ENCODE measurements at regions not wholly inside any gene's neighbourhood (a gene's known extent, or its start where the extent isn't known, plus 50 kb on each side); places are given as distances from the start of the nearest gene placed in this dataset.
"Not testable (repeated sequence)": the region's sequence is repeated elsewhere in the genome, so short reads cannot be mapped to it uniquely, and the experiment has no call there.

GRCh38 chr4:142897518-142897917 is 51.4 kb upstream of the INPP4B start:
- DNase-seq = not testable (repeated sequence)

- no peak for DNase-seq
Observed at GRCh38 chr4:142900622-142901021, 54.5 kb upstream of the INPP4B start.

GRCh38 chr4:142901166-142901662 is 55.1 kb upstream of the INPP4B start:
- DNase-seq = no peak

DNA sequence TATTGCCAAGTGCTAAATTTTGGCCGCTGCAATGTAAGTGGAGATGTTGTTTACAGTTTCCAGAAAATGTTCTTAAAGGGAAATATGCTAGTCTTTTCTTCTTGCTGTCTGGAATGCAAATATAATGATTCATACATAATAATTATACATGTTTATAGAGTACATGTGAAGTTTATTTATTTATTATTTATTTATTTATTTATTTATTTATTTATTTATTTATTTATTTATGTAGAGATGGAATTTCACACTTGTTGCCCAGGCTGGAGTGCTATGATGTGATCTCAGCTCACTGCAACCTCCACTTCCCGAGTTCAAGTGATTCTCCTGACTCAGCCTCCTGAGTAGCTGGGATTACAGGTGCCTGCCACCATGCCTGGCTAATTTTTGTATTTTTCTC is 57.5 kb upstream of the INPP4B start:
- not testable (repeated sequence) for DNase-seq

DNA sequence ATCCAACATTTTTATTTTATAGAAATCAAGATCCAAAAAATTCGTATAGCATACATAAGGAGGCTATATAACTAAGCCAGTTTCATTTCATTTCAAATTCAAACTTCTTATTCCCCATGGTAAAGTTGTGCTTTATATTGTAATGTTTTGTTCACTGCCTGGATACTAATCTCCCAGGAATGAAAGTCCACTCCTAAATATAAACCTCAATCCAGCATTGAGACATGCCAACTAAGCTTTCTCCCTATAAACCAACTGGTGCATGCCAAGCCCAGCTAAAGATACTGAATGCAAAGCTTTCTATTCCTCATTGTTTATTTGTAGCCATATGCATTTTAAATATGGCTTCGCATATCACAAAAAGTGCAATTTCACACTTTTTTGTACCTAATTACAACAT is 63.8 kb upstream of the INPP4B start:
- no peak for DNase-seq

- DNase-seq = no peak
Observed at GRCh38 chr4:142913034-142913433, 66.9 kb upstream of the INPP4B start.

DNA sequence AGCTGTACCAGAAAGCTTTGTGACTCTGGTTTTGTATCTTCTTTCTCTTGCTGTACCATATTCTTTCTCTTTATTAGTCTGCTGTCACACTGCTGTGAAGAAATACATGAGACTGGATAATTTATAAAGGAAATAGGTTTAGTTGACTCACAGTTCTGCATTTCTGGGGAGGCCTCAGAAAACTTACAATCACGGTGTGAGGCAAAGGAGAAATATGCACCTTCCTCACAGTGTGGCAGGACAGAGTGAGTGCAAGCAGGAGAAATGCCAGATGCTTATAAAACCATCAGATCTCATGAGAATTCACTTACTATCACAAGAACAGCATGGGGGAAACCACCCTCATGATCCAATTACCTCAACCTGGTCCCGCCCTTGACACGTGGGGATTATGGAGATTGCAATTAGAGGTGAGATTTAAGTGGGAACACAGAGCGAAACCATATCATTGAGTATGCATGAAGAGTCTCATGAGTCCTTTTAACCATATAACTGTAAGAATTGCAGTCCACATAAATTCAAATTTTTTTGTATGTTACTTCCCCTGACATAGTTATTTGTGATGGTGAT is 67.4 kb upstream of the INPP4B start:
- DNase-seq = no peak

GRCh38 chr4:142917678-142918077 is 71.6 kb upstream of the INPP4B start:
- no peak for DNase-seq

DNA sequence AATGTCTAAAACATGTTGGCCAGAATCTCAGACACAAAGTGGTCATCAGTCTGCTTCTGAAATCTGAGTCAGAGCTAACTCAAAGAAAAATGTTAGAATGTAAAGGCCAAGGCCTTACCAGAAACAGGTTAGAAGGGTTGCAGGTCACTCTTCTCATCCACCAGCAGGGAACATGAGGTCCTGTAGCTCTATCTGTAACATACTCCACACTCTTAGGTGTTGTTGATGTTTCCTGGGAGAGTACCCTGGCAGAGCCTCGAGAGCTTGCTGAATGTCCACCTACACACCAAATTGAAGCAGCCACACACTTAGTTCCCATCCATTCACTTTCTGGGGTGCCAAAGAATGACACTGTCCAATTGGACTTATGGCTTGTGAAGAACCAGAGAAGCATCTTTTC is 76.6 kb upstream of the INPP4B start:
- no peak for DNase-seq

- no peak for DNase-seq
Observed at GRCh38 chr4:142923619-142924018, 77.5 kb upstream of the INPP4B start.

DNA sequence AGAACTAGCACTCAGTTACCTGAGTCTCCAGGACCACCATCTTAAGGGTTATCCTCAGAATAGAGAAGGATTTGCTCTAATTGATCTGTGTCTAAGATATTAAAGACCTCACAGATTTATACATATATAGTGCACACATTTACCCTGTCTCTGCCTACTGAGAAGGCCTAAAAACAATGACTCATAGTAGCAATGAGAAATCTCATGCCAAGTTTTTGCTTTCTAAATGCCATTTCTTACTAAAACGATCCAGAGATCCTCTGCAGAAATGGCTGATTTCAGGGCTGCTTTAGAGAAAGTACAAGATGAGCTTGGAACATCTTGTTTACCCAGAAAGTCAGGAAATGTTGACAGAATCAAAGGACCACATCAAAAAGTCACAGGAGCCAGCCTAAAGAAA is 79.1 kb upstream of the INPP4B start:
- no peak for DNase-seq

GRCh38 chr4:142927721-142928120 is 81.6 kb upstream of the INPP4B start:
- no peak for DNase-seq

GRCh38 chr4:142929526-142929925 is 83.4 kb upstream of the INPP4B start:
- no peak for DNase-seq

GRCh38 chr4:142933207-142933606 is 87.1 kb upstream of the INPP4B start:
- no peak for DNase-seq

DNA sequence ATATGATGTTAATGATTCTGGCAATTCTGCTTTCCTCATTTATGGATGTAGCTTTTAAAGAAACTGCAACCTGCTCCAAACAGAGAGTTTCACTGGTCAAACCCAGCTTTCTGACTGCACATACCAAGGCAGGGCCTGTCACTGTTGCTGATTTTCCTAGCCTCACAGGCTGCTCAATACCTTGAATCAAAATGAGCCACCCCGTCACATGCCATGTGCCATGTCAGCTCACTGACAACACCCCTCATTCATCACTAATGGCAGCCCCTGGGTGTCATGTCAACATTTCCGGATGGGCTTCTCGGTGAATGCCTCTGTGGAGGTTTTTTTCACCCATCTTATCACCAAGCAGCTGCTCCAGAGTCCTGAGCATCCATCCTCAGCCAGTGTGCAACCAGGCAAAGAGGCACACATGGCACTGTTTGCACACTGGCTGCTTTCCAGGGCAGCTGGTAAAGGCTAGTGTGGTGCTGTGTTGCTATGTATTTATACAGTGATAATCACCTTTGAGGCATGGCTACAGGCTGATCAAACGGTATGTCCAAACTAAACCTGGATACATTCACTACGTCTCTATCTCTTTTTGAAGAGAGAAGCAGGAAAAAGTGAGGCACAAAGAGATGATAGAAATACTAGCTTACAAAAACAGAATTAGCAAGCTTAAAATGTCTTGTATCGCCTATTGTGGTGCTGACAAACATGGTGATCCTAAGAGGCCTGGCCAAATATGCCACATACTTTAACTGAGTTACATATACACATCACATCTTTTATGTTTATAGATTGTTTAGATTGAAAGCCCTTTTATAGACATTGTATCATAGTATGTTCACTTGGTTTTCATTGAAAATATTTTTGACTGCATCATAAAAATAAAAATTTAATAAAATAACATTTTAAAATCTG is 94.6 kb upstream of the INPP4B start:
- DNase-seq = peak; percentile 84

- DNase-seq = no peak
Observed at GRCh38 chr4:142944565-142944964, 98.5 kb upstream of the INPP4B start.

DNA sequence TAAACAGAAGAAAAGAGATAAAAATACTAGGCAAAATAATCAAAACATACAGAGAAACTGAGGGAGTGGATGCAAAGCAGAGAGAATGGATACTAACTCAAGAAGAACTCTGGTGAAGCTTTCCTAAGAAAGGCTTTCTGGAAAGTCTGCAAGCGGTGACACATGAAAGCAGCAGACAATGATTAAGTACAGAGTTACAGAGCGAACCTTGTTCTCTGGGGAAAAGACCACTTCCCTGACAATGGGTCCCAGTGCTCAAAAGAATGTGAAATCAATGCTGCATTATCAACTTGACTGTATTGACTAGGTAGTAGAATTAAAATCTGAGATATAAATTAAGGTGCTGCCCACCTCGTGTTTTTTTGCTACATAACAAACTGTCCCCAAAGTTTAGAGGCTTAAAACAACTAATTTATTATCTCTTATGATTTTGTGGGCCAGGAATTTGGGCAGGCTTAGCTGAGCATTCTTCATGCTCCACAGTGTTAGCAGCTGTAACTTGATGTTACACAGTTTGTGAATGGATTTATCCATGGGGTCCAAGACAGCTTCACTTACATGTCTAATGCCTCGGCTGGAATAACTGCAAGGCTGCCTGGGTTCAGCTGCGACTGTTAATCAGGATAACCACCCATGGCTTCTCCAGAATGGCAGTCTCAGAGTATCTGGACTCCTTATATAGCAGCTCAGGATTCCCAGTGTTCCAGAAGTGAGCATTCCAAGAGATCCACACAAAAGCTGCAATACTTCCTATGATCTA is 106.9 kb upstream of the INPP4B start:
- DNase-seq = no peak

GRCh38 chr4:142954415-142954814 is 108.3 kb upstream of the INPP4B start:
- DNase-seq = no peak

GRCh38 chr4:142955501-142955900 is 109.4 kb upstream of the INPP4B start:
- no peak for DNase-seq

- no peak for DNase-seq
Observed at GRCh38 chr4:142959173-142959572, 113.1 kb upstream of the INPP4B start.

- DNase-seq = peak; percentile 14
Observed at GRCh38 chr4:142960126-142960525, 114.0 kb upstream of the INPP4B start.

- DNase-seq = no peak
Observed at GRCh38 chr4:142960867-142961644, 115.0 kb upstream of the INPP4B start.

GRCh38 chr4:142961866-142962265 is 115.8 kb upstream of the INPP4B start:
- no peak for DNase-seq

Measured in NCI-H1105 treated with DMSO at 0.1 percent for 48 hours (cell line).